Keratinocyte (primary cell): ENCODE measurements at regions not wholly inside any gene's neighbourhood (a gene's known extent, or its start where the extent isn't known, plus 50 kb on each side); places are given as distances from the start of the nearest gene placed in this dataset.

Experiments used
- DNase-seq: peaks from one replicate; pipeline ENCODE4 v3.0.0-alpha.2; 2011; ENCODE audit warnings: low read depth, missing footprints, low spot score
- FAIRE-seq: peaks from 2 replicates; lab custom pipeline; 2011; peaks lifted over from hg19 to GRCh38; lab: Jason Lieb, UNC
- H2AFZ ChIP-seq: 2 replicates; pipeline ENCODE4 v1.6.0; 2012; ENCODE audit warnings: low read length, control low read depth, inconsistent platforms; ENCODE audit not compliant: control insufficient read depth
- H3K27ac ChIP-seq: 2 replicates; pipeline ENCODE4 v1.5.1; 2011; ENCODE audit warnings: low read length; ENCODE audit not compliant: control insufficient read depth, insufficient read depth
- H3K27me3 ChIP-seq: 3 replicates; pipeline ENCODE4 v1.6.0; 2011; ENCODE audit warnings: low read length; ENCODE audit not compliant: control insufficient read depth, insufficient read depth; ENCODE audit errors: extremely low read depth
- H3K36me3 ChIP-seq, 2 experiments: 2 replicates in 1 of 2; 3 replicates in 1 of 2; pipeline ENCODE4 v1.5.1; 2011; ENCODE audit warnings: low read length in 2 of 2, mild to moderate bottlenecking in 1 of 2; ENCODE audit not compliant: control insufficient read depth in 2 of 2, insufficient read depth in 2 of 2; ENCODE audit errors: extremely low read depth in 1 of 2
- H3K4me1 ChIP-seq: 3 replicates; pipeline ENCODE4 v1.5.1; 2011; ENCODE audit warnings: low read length; ENCODE audit not compliant: control insufficient read depth, insufficient read depth; ENCODE audit errors: extremely low read depth
- H3K4me2 ChIP-seq: 3 replicates; pipeline ENCODE4 v1.6.0; 2011; ENCODE audit warnings: low read depth, low read length; ENCODE audit not compliant: control insufficient read depth, insufficient read depth; ENCODE audit errors: extremely low read depth
- H3K4me3 ChIP-seq, 3 experiments: fragments of 200-600 bp in 1 of 3; sonication (generic) in 1 of 3; 2 replicates in 2 of 3; 3 replicates in 1 of 3; pipeline ENCODE4 v1.5.1; 2011 to 2016; ENCODE audit warnings: low read length in 3 of 3, mild to moderate bottlenecking in 3 of 3, control low read depth in 2 of 3, inconsistent platforms in 1 of 3, low read depth in 1 of 3, mixed read lengths in 1 of 3, mixed run types in 1 of 3, moderate library complexity in 1 of 3; ENCODE audit not compliant: control insufficient read depth in 2 of 3, insufficient read depth in 2 of 3; ENCODE audit errors: extremely low read depth in 1 of 3
- H3K79me2 ChIP-seq: 2 replicates; pipeline ENCODE4 v1.6.0; 2012; ENCODE audit warnings: low read length; ENCODE audit not compliant: control insufficient read depth, insufficient read depth
- H3K9ac ChIP-seq: 3 replicates; pipeline ENCODE4 v1.6.0; 2011; ENCODE audit warnings: low read length; ENCODE audit not compliant: control insufficient read depth, insufficient read depth; ENCODE audit errors: extremely low read depth
- H3K9me1 ChIP-seq: 3 replicates; pipeline ENCODE4 v1.6.0; 2011; ENCODE audit warnings: low read length; ENCODE audit not compliant: control insufficient read depth, insufficient read depth; ENCODE audit errors: extremely low read depth
- H3K9me3 ChIP-seq: 2 replicates; pipeline ENCODE4 v1.5.1; 2012; ENCODE audit warnings: low read depth, low read length; ENCODE audit not compliant: control insufficient read depth
- H4K20me1 ChIP-seq: 3 replicates; pipeline ENCODE4 v1.6.0; 2011; ENCODE audit warnings: low read length; ENCODE audit not compliant: control insufficient read depth, insufficient read depth; ENCODE audit errors: extremely low read depth
- CTCF ChIP-seq, 3 experiments: IDR thresholded peaks in 1 of 3; conservative IDR thresholded peaks in 1 of 3; optimal IDR thresholded peaks in 1 of 3; 2 replicates in 2 of 3; 3 replicates in 1 of 3; pipeline versions ENCODE3 to v1.5.1; 2011; ENCODE audit warnings: low read length in 3 of 3, mild to moderate bottlenecking in 3 of 3, moderate library complexity in 2 of 3, control low read depth in 1 of 3, inconsistent platforms in 1 of 3; ENCODE audit not compliant: insufficient read depth in 2 of 3; ENCODE audit errors: extremely low read depth in 1 of 3
- EZH2 ChIP-seq: IDR thresholded peaks from one replicate; pipeline ENCODE4 v1.6.1; 2012; ENCODE audit warnings: inconsistent platforms, mild to moderate bottlenecking, low read length, moderate library complexity
- dilution Hi-C: fragments of 300-500 bp; cut with MboI; formaldehyde crosslinking; loops from one replicate; pipeline ENCODE4 v1.7.0; 2020; ENCODE audit warnings: low sequenced_read_pairs; ENCODE audit not compliant: extremely low pct_ligation_motif_present

- DNase-seq (no peak), FAIRE-seq (no peak)
- TF ChIP-seq EZH2 (no peak), CTCF (optimal IDR thresholded peaks at IDR 0.05 in 1 of 3, IDR thresholded peaks at IDR 0.05 in 1 of 3, conservative IDR thresholded peaks at IDR 0.05 in 1 of 3; ENCODE audit: extremely low read depth in 1 of 3, insufficient read depth in 2 of 3, low read length in 3 of 3) (no peak)
- Histone ChIP-seq H3K4me1 (no peaks in the 10 kb centered on the region), H2AFZ (no peak overlapping the region), H3K9me1 (no peaks in the 10 kb centered on the region), H3K27me3 (no peaks in the 10 kb centered on the region), H3K4me2 (no peak overlapping the region), H3K9ac (no peak overlapping the region), H3K79me2 (no peaks in the 10 kb centered on the region), H4K20me1 (no peaks in the 10 kb centered on the region), H3K27ac (no peak overlapping the region), H3K36me3 (no peaks in the 10 kb centered on the region), H3K9me3 (no peaks in the 10 kb centered on the region), H3K4me3 (no peak overlapping the region)
- dilution Hi-C loops: no loop called here
Observed at GRCh38 chr5:85453026-85453349, 1068.3 kb upstream of the EDIL3 start.

GRCh38 chr5:85458319-85458718 is 1073.6 kb upstream of the EDIL3 start:
- H3K4me1 ChIP-seq: no peaks in the 10 kb centered on the region
- no peaks in the 10 kb centered on the region for H3K9me1 ChIP-seq
- H4K20me1 ChIP-seq: no peaks in the 10 kb centered on the region
- no peaks in the 10 kb centered on the region for H3K9me3 ChIP-seq
- H2AFZ ChIP-seq: no peak overlapping the region
- dilution Hi-C loops: no loop called here
- H3K9ac ChIP-seq: no peak overlapping the region
- H3K79me2 ChIP-seq: no peaks in the 10 kb centered on the region
- H3K27ac ChIP-seq: no peak overlapping the region
- FAIRE-seq (no peak), DNase-seq (no peak)
- TF ChIP-seq CTCF (optimal IDR thresholded peaks at IDR 0.05 in 1 of 3, IDR thresholded peaks at IDR 0.05 in 1 of 3, conservative IDR thresholded peaks at IDR 0.05 in 1 of 3; ENCODE audit: extremely low read depth in 1 of 3, insufficient read depth in 2 of 3, low read length in 3 of 3) (no peak), EZH2 (no peak)
- H3K4me3 ChIP-seq: no peak overlapping the region
- H3K4me2 ChIP-seq: no peak overlapping the region
- H3K27me3 ChIP-seq: no peaks in the 10 kb centered on the region
- no peaks in the 10 kb centered on the region for H3K36me3 ChIP-seq
